GM12878 (cell line): ENCODE measurements at regions not wholly inside any gene's neighbourhood (a gene's known extent, or its start where the extent isn't known, plus 50 kb on each side); places are given as distances from the start of the nearest gene placed in this dataset.

ENCODE experiments used
- CREB1 ChIP-seq: IDR thresholded peaks from 2 replicates; pipeline ENCODE4 v1.6.1; 2012; ENCODE audit warnings: low read depth, mild to moderate bottlenecking, inconsistent platforms
- EZH2 ChIP-seq: IDR thresholded peaks from 2 replicates; pipeline ENCODE4 v1.6.1; 2012; ENCODE audit warnings: low read depth, mild to moderate bottlenecking, control low read depth, inconsistent platforms, low read length, borderline replicate concordance; ENCODE audit not compliant: control insufficient read depth
- NBN ChIP-seq: fragments of 450-650 bp; IDR thresholded peaks from 2 replicates; pipeline ENCODE4 v1.6.1; 2016
- POLR2A ChIP-seq: IDR thresholded peaks from 2 replicates; pipeline ENCODE4 v1.6.1; 2011; ENCODE audit warnings: low read depth, mild to moderate bottlenecking, low read length
- POLR2AphosphoS5 ChIP-seq: IDR thresholded peaks from 2 replicates; pipeline ENCODE4 v1.6.1; 2011; ENCODE audit warnings: mild to moderate bottlenecking, low read length, inconsistent platforms
- POU2F2 ChIP-seq: IDR thresholded peaks from 3 replicates; pipeline ENCODE4 v1.6.1; 2011; ENCODE audit warnings: low read depth, mild to moderate bottlenecking, low read length, borderline replicate concordance
- RAD21 ChIP-seq: IDR thresholded peaks from 2 replicates; pipeline ENCODE4 v1.6.1; 2011; ENCODE audit warnings: mild to moderate bottlenecking, low read depth, low read length, moderate library complexity; ENCODE audit not compliant: insufficient read depth
- RCOR1 ChIP-seq: conservative IDR thresholded peaks from 2 replicates; pipeline ENCODE4 v1.6.1; 2012; ENCODE audit warnings: low read depth, low read length, improper control_type of control experiment
- ZNF24 ChIP-seq: fragments of 450-650 bp; IDR thresholded peaks from 2 replicates; pipeline ENCODE4 v1.6.1; 2017; ENCODE audit warnings: antibody characterized with exemption, mild to moderate bottlenecking
- TF ChIP-seq, protein P1 (sequence below), 3 experiments: IDR thresholded peaks in 2 of 3; conservative IDR thresholded peaks in 1 of 3; 2 replicates each; pipeline ENCODE4 v1.5.1; 2011; ENCODE audit warnings: low read depth in 3 of 3, low read length in 3 of 3, mild to moderate bottlenecking in 3 of 3, control low read depth in 2 of 3, moderate library complexity in 2 of 3, inconsistent platforms in 1 of 3, mixed read lengths in 1 of 3; ENCODE audit not compliant: control insufficient read depth in 2 of 3, insufficient read depth in 1 of 3; ENCODE audit errors: extremely low read depth in 1 of 3
- TF ChIP-seq, protein P2 (sequence below): IDR thresholded peaks from 2 replicates; pipeline ENCODE4 v1.6.1; 2011; ENCODE audit warnings: low read depth, mild to moderate bottlenecking, low read length, moderate library complexity, borderline replicate concordance; ENCODE audit errors: extremely low read depth

DNA sequence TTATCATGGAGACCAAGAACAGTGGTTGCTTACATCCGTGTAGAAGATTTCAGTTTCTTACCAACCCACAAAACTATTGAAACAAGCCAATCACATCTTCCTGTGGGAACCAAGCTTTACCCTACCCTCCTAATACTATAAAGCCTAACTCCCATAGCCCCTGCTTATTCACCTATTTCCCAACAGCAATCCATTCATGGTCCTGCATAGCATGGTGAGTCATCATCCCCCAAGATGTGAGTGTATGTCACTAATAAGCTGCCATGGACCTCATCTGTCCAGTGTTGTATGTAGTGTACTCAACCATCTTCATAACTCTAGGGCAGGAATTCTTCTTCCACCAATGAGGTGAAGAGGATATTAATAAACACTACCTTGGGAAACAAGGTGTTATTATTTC lies 1620.4 kb upstream of the FLRT2 start:
- TF ChIP-seq ZNF24 (no peak), POLR2AphosphoS5 (no peak), EZH2 (no peak), RCOR1 (no peak), CREB1 (no peak), POLR2A (no peak), NBN (no peak), RAD21 (no peak), POU2F2 (no peak)
- TF ChIP-seq, protein P1, sequence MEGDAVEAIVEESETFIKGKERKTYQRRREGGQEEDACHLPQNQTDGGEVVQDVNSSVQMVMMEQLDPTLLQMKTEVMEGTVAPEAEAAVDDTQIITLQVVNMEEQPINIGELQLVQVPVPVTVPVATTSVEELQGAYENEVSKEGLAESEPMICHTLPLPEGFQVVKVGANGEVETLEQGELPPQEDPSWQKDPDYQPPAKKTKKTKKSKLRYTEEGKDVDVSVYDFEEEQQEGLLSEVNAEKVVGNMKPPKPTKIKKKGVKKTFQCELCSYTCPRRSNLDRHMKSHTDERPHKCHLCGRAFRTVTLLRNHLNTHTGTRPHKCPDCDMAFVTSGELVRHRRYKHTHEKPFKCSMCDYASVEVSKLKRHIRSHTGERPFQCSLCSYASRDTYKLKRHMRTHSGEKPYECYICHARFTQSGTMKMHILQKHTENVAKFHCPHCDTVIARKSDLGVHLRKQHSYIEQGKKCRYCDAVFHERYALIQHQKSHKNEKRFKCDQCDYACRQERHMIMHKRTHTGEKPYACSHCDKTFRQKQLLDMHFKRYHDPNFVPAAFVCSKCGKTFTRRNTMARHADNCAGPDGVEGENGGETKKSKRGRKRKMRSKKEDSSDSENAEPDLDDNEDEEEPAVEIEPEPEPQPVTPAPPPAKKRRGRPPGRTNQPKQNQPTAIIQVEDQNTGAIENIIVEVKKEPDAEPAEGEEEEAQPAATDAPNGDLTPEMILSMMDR (IDR thresholded peaks at IDR 0.05 in 2 of 3, conservative IDR thresholded peaks at IDR 0.05 in 1 of 3; ENCODE audit: control insufficient read depth in 2 of 3, extremely low read depth in 1 of 3, insufficient read depth in 1 of 3, low read depth in 3 of 3, low read length in 3 of 3): no peak
- TF ChIP-seq, protein P2, sequence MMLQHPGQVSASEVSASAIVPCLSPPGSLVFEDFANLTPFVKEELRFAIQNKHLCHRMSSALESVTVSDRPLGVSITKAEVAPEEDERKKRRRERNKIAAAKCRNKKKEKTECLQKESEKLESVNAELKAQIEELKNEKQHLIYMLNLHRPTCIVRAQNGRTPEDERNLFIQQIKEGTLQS: no peak
